NCI-H524 treated with DMSO at 0.1 percent for 48 hours (cell line): ENCODE measurements at regions not wholly inside any gene's neighbourhood (a gene's known extent, or its start where the extent isn't known, plus 50 kb on each side); places are given as distances from the start of the nearest gene placed in this dataset.
"Not testable (repeated sequence)": the region's sequence is repeated elsewhere in the genome, so short reads cannot be mapped to it uniquely, and the experiment has no call there.

Experiments
- DNase-seq: peaks from one replicate; lab custom pipeline; 2025; lab: John Stamatoyannopoulos, UW

DNA sequence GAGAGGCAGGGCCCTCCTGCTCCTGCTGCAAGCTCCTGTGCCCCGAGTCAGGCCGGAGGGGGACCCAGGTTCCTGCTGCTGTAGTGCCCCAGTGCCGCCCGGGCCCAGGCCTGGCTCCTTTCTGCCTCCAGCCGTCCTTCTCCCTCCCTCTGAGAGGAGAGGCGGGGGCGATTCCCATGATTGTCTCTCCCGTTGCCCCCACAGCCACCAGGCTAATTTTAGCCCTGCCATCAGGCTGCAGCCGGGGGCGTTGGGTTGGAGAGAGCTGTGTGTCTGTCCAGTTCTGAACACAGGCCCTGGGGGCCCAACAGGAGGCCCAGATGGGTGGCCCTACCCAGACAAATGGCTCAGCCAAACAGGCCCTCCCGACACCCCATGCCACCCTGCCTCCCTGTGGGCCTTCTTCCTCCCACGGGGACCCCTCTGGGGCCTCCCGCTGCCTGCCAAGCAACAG, 214.8 kb downstream of the TBC1D2B start:
- DNase-seq: no peak

DNA sequence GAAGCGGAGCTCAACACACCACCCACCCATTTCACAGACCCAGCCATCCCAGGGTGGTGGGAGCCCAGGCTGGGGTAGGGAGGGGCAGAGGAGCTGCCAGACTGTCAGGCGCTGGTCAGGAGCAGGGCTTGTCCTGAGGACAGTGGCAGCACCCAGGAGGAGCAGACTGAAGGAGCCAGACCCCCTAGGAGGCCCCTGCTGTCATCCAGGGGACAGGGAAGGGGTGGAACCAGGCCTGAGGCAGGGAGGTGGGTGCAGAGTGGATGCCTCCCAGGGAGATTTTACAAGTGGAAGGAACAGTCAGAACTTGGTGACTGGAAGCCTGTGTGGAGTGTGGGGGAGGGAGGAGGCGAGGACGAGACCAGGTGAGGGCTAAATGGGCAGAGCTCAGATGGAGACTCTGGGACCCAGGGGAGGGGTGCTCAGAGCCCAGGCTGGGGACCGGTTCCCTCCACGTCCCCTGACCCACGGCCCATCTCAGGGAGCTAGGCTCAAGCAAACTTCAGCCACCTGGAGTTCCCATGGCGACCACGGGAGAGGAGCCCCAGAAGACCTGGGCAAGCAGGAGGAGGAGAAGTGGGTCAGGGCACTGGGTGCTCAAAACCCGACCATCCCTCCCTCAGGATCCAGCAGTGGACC, 215.4 kb downstream of the TBC1D2B start:
- DNase-seq: not testable (repeated sequence)

DNA sequence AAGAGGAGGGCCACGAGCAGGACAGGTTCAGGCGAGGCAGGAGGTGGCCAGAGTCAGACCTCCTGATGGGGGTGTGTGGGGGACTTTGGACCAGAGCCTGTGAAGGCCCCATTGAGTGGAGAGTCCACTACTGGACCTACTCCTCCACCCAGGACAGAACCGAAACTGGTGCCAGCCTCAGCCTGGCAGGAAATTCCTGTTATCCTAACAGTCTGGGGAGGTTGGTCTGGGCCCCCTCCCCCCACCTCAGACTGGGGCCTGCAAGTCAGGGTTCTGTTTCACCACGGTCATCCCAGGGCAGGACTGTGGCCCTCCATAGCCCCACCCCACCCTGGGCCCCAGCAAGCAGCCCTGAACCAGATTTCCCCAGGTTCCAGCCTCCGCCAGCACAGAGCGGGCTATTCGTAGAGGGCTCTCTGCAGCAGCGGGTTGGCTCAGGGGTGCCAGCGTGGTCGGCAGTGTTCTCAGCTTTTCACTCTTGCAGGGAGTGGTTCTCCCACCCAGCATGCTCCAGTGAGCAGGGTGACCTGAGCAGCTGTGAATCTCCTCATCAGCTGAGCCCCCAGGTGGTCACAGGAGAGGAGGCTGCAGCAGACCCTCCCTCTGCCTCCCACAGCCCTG, 217.3 kb downstream of the TBC1D2B start:
- no peak for DNase-seq

DNA sequence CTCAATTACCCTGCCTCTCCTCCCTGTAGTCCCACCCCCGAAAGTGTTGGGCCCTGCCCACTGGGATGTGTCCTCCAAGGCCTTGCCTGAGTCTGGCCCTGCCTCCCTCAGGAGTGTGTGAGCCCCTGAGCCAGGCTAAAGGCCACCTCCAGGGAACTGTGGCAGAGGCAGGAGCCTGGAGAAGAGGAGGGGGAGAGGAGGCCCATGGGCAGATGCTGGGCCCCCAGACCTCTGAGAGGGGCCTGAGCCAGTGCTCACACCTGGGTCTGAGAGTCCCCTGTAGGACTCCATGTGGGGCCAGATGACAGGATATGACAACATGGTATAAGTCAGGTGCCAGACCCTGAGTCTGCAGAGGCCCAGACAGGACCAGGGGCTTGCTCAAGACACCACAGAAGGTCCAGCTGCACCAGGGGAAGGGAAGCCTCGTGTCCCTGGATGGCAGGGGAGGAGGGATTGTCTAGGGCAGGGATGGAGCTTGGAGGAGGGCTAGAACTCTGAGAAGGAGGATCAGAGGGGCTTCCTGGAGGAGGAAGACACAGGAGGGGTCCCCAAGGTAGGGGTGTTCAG, 217.9 kb downstream of the TBC1D2B start:
- no peak for DNase-seq

DNA sequence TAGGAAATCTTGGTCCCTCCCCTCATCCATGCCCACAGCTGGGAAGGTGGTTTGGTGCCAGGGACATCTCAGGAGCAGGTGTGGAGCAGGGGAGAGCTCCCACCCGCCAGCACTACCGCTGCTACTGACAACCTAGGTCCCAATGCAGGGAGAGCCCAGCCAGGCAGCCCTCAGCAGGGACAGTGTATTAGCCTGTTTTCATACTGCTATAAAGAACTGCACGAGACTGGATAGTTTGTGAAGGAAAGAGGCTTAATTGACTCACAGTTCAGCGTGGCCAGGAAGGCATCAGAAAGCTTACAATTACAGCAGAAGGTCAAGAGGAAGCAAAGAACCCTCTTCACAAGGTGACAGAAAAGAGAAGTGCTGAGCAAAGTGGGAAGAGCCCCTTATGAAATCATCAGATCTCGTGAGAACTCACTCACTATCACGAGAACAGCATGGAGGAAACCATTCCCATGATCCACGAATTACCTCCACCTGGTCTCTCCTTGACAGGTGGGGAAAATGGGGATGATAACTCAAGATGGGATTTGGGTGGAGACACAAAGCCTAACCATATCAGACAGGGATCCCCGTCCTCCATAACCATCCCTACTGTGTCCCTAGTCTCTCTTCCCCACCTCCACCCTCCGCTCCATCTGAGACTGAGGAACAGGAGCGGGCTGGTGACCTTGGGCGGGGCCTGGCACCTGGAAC, 218.6 kb downstream of the TBC1D2B start:
- no peak for DNase-seq

DNA sequence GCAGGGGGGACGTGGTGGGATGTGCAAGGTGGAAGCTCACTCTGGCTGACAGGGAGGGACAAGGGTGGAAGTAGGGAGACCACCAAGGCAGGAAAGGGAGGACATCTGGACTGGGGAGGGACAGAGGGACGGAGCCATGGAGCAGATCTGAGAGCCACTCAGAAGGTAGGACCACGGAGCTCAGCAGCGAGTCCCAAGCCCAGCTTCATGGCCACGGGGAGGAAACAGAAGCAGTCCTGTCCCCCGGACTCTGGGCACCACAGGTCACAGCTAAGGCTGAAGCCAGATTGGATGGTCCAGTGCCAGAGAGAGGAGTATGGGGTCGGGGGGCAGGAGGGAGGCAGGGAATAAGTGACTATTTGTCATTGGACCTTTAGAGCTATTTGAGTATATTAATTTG, 220.1 kb downstream of the TBC1D2B start:
- no peak for DNase-seq

DNA sequence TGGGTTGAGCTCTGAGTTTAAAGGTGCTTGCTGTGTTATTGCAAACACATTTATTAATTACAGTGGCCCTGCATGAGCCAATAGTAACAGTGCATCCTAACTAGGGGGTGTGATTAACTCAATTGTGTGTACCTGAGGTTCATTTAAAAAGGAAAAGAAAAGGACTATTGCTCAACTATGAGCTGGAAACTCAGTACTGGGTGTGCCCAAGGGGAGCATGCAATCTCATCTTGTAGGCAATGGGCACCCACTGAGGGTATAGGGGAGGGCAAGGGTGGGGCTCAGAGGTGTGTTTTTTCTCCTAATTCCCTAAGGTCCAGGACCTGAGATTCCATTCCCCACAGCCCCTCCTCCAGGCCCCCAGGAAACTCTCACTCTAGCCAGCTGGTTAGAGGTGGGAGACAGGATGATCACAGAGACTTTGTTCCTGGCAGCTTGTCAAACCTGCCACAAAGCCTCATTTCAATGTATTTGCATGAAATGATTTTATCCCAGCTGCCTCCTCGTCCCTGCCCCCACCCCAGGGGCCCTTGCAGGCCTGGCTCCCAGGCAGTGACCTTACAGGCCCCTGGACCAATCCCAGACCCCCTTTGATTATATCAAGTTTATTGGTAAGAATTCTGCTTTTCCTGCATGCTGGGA, 220.7 kb downstream of the TBC1D2B start:
- no peak for DNase-seq

DNA sequence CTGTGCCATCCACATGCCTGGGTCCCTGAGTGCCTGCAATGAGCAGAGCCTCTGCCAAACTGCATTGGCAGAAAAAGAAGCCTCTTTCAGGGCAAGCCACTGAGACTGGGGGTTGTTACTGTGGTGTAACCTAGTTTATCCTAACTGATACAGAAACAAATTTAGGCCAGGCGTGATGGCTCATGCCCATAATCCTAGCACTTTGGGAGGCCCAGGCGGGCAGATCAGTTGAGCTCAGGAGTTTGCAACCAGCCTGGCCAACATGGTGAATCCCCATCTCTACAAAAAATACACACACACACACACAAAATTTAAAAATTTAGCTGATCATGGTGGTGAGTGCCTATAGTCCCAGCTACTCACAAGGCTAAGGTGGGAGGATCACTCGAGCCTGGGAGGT, 221.6 kb downstream of the TBC1D2B start:
- no peak for DNase-seq

DNA sequence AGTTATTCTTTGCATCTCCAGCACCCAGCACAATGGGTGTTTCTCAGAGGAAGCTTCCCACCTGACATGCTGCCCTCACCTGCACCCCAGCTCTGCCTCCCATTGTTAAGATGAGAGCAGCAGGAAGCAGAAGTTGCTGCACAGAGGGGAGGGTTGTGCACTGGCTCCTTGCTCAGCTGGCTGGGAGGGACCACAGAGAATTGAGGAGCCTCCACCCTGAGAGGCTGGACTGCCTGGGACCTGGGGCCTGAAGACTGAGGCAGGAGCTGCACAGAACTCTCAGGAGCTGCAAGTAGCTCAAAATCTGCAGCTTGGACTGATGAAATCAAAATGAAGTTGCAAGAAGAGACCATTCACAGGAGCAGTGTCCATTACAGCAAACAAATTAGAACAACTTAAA, 222.3 kb upstream of the LINGO1 start:
- no peak for DNase-seq

DNA sequence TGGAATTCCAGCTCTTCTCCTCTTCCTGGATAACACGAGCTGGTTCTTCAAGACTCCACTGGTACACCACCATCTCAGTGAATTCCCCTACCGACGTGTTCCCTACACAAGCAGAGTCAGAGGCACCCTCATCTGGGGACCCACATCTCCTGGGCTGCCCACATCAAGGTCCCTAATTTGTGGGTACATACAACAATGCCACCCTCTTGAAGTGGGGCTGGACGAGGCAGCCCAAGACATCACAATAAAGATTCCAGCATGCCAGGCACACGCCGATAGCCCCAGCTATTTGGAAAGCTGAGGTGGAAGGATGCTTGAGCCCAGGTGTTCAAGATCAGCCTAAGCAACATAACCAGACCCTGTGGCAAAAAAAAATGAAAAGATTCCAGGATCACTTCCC, 221.2 kb upstream of the LINGO1 start:
- DNase-seq: no peak

DNA sequence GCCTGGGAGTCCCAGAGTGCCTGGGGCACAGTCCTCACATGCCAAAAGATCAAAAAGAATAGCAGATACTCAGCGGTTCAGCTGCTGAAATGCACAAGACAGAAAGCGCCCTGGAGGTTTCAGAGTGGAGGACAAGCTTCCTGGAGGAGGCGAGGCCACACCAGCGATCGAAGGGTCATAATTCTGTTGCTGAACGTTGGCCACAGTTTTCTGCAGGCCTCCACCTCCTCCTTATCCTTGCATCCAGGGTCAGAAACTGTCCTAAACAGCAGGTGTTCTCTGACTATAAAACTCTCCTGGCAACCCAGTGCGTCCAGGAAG, 220.3 kb upstream of the LINGO1 start:
- no peak for DNase-seq

DNA sequence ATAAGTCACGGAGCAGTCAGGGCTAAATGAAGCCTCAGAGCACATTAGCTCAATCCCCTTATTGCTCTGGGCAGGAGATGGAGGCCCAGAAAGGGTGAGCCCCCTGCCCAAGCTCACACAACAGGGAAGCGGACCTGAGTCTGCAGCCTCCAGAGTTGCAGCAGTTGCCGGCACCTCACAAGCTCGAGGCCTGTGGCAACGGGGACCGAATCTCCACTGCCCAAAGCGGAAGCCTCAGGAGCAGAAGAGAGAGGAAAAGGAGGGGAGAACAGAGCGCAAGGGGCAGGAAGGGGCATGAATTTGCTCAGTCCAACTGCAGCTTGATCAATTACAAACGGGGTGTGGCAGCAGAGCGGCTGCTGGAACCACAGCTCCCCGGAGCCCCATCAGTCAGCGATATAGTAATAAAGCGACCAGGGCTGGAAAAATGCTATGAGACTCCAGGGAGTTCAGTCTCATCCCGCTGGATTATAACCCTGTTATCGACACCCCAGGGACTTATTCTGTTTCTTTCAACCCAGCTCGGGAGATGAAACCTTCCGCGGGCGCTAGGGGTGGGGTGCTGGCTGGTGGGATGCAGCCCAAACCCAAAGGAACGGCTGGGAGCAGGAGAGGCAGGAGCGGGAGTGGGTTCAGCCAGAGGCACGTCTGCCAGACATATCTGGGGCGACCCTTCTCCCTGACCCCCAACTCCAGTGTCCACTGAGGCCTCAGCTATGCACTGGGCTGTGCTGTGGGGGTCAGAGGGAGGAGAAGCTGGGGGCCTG, 219.7 kb upstream of the LINGO1 start:
- DNase-seq: no peak

DNA sequence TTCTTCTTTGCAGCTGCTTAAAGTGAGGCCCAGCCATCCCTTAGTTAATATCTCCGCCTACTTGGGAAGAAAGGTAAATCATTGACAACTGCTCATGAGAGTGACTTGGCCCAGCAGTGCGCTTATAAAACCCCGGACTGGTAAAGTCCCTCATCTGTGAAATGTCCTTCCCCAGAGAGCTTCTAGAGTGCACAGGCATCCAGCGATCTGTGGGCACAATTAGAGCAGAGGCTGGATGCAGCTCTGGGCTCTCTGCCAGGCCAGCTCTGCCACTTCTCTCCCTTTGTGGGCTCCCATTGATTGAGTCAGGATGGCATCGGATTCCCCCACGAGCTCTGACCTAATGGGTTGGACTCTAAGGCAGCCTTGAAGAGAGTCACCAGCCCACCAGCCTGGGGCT, 219.0 kb upstream of the LINGO1 start:
- no peak for DNase-seq

DNA sequence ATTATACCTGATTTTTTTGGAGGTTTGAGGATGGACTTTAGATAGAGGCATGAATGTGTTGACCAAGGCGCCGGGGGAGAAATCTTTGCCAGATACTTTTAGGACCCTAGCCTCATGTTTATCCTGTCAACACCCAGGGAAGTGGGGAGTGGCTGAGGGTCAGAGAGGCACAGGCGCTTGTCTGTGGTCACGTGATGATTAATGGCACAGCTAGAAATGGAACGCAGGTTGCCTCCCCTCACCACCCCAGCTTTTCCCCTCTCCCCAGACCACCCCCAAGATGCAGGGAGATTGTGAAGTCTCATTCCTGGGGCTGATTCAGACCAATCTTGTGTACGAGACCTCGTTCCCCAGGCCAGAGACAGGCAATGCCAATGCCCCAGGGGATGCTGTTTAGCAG, 218.4 kb upstream of the LINGO1 start:
- DNase-seq: no peak

DNA sequence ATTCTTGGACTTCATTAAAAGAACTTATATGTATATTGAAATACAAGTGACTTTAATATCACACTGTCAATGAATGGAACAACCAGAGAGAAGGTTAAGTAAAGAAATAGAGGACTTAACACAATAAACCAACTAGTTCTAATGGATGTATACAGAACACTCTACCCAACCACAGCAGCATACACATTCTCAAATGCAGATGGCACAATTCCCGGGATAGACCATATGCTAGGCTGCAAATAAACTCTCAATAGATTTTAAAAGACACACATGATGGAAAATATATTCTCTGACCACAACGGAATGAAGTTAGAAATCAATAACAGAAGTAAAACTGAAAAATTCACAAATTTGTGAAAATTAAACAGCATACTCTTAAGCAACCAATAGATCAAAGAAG, 214.3 kb upstream of the LINGO1 start:
- no peak for DNase-seq

DNA sequence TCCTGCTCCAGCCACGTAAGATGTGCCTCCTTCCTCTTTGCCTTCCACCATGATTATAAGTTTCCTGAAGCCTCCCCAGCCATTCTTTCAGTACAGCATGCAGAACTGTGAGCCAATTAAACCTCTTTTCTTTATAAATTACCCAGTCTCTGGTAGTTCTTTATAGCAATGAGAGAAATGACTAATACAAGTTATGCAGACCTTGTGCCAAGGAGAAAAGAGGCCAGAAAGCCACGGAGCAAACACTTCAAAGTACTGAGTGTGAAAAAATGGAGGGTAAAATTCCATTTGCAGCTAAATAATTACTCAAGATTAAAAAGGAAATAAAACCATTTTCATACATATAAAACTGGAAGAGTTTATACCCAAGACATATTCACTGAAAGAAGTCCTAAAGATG, 213.6 kb upstream of the LINGO1 start:
- no peak for DNase-seq

DNA sequence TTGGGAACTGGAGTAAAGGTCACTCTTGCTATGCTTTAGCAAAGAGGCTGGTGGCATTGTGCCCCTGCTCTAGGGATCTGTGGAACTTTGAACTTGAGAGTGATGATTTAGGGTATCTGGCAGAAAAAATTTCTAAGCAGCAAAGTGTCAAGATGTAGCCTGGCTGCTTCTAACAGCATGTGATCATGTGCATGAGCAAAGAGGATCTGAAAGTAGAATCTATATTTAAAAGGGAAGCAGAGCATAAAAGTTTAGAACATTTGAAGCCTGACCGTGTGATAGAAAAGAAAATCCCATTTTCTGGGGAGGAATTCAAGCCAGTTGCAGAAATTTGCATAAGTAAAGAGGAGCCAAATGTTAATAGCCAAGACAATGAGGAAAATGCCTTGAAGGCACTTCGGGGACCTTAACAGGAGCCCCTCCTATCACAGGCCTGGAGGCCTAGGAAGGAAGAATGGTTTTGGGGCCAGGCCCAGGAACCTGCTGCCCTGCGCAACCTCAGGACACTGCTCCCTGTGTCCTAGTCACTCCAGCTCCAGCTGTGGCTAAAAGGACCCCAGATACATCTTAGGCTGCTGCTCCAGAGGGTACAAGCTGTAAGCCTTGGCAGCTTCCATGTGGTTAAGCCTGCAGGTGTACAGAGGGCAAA, 212.2 kb upstream of the LINGO1 start:
- no peak for DNase-seq

DNA sequence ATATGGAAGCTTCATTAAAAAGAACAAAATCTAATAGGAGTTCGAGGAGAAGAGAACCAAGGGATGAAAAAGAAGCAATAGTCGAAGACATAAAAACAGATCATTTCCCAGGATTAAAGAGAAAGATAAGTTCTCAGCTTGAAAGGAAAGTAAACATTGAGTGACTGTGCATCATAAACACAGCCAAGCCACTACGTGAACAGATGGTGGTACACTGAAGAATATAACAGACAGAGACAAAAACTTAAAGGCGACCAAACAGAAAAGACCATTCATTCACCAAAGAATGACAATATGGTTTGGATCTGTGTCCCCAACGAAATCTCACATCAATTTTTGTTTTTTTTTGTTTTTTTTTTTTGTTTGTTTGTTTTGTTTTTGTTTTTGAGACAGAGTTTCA, 210.8 kb upstream of the LINGO1 start:
- DNase-seq: no peak

DNA sequence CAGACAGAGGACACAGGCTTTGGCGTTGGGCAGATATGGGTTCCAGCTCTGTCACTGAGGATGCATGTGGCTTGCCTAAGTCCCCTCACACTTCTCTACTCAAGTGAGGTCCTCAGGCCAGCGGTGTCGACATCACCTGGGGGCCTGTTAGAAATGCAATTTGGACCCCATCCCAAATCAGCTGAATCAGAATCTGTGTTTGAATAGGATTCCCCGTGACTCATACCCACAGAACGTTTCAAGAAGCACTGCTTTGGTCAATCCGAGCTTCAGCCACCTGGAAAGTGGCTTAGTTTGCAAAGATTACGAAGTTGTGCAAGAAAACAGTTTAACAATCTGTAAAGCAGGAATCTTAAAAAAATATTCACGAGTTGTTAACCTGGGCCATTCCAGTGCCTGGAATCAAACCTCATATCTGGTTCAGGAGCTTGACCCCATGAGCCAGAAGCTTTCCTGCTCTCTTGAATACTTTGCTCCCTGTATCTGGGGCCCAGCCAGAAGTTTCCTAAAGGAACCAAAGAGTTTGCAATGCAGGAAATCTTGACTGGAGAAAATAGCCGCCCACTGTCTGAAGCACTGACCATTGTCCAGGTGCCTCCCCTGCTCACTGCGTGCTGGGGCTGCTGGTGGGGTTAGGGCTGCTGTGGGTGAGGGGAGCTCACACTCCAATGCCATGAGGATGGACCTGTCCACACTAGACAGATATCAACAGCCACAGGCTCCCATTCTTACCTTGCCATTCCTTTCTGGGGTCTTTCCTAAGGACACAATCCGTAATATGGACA, 208.5 kb upstream of the LINGO1 start:
- no peak for DNase-seq

DNA sequence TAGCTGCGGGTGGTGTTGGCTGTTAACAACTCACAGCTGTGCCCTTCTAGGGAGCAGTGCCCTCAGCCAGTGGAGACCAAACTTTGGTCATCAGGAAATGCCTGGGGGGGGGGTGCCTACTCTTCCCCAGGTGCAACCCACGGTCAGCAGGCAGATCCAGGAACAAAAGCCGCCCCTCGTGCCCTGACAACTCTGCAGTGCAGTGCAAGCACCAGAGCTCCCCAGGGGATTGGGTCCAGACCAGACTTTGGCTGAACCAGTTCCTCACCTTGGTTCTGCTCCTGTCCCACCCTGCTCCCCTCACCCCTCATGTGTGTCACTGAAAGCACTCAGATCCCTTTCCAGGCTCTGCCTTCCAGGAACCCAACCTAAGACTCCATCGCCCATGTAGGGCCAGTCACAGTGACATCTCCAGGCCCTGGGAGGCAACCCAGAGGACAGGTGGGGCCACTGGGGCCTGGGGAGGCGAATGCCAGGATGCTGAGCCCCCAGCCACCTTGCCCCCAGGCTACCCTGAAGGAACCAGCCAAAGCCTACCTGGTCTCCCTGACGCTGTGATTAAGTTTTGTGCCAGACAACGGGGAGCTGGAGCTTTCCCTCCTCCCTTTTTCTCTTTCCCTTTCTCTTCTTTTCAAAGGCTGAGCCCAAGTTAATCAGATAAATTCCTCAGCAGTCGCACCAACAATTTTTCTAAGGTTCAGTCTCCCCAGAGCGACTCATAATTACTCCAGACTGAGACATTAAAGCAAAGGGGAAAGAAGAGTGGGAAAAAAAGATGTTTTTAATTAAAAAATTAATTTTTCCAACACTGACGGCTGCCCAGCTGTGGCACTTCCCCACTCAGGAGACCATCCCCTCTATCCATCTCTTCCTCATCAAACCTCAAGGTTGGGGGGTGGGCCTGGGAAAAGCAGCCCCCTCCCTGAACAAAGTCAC, 207.5 kb upstream of the LINGO1 start:
- DNase-seq: no peak
